ENCODE measurements at regions not wholly inside any gene's neighbourhood (a gene's known extent, or its start where the extent isn't known, plus 50 kb on each side); places are given as distances from the start of the nearest gene placed in this dataset.
A peak's percentile ranks its signal among the peaks of the same experiment; 100 is the strongest.

DNA sequence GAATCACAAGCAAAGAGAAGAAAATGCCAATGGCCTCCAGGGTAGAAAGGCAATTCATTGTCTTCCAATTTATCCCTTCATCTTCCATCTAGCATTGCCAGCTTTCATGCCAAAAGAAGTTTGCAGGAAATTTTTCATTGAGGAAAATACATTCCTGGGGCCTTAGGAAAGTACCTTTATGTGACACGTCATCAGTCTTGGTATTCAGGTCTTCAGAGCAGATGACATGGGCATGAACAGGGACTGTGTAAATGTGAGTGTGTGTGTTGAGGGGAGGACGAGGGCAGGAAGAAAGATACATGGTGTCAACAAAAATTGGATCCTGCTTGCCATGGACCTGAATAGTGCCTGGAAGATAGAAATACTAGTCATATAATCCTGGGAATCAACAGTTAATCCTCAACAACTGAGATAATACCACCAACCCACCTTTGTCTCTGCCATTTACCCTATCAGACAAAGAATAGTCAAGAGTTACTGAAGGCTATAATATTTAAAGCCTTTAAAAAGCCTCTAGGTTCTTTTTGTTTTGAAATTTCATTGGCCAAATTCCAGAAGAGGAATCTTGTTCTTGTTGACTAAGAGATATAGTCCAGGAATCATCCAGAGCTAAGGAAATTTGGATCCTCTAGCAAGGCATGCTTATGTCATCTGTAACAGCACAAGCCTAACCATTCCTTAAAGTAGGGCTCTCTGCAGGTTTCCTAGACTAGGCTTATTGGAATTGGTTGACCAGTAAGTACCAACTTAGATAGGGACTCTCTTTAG is 405.8 kb upstream of the SASH1 start:
- intact Hi-C loops (cut with DNase I), result no loop called here
- Histone ChIP-seq H3K9me3 (ENCODE audit: control insufficient read depth in 2 of 3, insufficient read depth in 1 of 3, low read length in 3 of 3) (no peaks in the 10 kb centered on the region), H3K4me1 (ENCODE audit: control insufficient read depth in 2 of 3, insufficient read depth in 2 of 3, low read depth in 1 of 3, low read length in 3 of 3) (no peaks in the 10 kb centered on the region), H3K27me3 (ENCODE audit: control insufficient read depth, insufficient read depth, low read length) (no peaks in the 10 kb centered on the region), H3K4me3 (ENCODE audit: low read length in 3 of 3) (no peak overlapping the region), H3K27ac (ENCODE audit: low read depth in 2 of 2, low read length in 2 of 2) (no peak overlapping the region), H3K9ac (ENCODE audit: low read length in 3 of 3) (no peak overlapping the region), H3K36me3 (ENCODE audit: control insufficient read depth in 2 of 3, insufficient read depth in 3 of 3, low read length in 3 of 3) (no peaks in the 10 kb centered on the region)
- no peak for FAIRE-seq
- TF ChIP-seq, protein P1, sequence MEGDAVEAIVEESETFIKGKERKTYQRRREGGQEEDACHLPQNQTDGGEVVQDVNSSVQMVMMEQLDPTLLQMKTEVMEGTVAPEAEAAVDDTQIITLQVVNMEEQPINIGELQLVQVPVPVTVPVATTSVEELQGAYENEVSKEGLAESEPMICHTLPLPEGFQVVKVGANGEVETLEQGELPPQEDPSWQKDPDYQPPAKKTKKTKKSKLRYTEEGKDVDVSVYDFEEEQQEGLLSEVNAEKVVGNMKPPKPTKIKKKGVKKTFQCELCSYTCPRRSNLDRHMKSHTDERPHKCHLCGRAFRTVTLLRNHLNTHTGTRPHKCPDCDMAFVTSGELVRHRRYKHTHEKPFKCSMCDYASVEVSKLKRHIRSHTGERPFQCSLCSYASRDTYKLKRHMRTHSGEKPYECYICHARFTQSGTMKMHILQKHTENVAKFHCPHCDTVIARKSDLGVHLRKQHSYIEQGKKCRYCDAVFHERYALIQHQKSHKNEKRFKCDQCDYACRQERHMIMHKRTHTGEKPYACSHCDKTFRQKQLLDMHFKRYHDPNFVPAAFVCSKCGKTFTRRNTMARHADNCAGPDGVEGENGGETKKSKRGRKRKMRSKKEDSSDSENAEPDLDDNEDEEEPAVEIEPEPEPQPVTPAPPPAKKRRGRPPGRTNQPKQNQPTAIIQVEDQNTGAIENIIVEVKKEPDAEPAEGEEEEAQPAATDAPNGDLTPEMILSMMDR (IDR thresholded peaks at IDR 0.05; ENCODE audit: borderline replicate concordance, extremely low read depth, insufficient read depth), result no peak
- no peak for DNase-seq

DNA sequence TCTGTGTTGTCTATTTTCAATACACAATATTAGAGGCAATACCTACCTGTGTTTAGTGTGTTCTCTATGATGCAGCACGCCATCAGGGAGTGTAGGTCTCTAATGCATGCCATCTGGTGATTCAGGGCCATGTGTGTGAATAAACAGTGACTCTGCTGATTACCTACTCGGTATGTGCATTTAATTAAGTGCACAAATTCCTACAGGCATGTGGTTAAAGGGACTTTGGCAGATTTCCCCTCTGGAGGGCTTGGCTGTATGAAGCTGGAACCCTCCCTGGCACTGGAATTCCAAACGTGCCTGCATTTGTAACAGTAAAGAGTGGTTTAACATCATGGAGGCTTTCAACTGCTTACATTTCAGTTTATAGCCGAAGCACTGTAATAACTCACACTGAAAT is 401.5 kb upstream of the SASH1 start:
- intact Hi-C loops (cut with DNase I), result no loop called here
- DNase-seq, result peak in 4 of 5 donors; percentile 39 to 78 (median 51)
- Histone ChIP-seq H3K9ac (ENCODE audit: low read length in 3 of 3) (no peak overlapping the region), H3K9me3 (ENCODE audit: control insufficient read depth in 2 of 3, insufficient read depth in 1 of 3, low read length in 3 of 3) (no peaks in the 10 kb centered on the region), H3K4me3 (ENCODE audit: low read length in 3 of 3) (no peak overlapping the region), H3K4me1 (ENCODE audit: control insufficient read depth in 2 of 3, insufficient read depth in 2 of 3, low read depth in 1 of 3, low read length in 3 of 3) (no peaks in the 10 kb centered on the region), H3K36me3 (ENCODE audit: control insufficient read depth in 2 of 3, insufficient read depth in 3 of 3, low read length in 3 of 3) (no peaks in the 10 kb centered on the region), H3K27me3 (ENCODE audit: control insufficient read depth, insufficient read depth, low read length) (no peaks in the 10 kb centered on the region), H3K27ac (ENCODE audit: low read depth in 2 of 2, low read length in 2 of 2) (no peak overlapping the region)
- TF ChIP-seq, protein P1 (IDR thresholded peaks at IDR 0.05; ENCODE audit: borderline replicate concordance, extremely low read depth, insufficient read depth), result no peak
- FAIRE-seq, result no peak

DNA sequence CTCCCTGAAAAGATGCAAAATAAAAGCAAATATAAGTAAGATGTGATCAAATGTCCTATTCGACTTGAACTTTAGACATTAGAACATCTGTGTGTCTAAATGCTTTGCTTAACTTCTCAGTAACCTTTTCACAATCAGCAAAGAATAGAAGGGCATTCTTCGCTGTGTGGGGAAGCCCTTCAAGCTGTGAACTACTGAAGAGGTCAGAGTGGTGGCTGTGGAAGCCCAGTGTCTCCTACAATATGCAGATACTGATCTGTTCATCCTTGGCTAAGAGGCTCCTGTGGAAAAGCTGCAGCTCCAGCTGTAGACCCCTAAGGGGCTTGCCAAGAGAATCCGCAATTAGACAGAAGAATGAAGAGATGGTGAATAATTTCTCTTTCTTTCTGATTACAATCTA is 400.3 kb upstream of the SASH1 start:
- H3K9ac ChIP-seq (ENCODE audit: low read length in 3 of 3), result no peak overlapping the region
- H3K9me3 ChIP-seq (ENCODE audit: control insufficient read depth in 2 of 3, insufficient read depth in 1 of 3, low read length in 3 of 3), result no peaks in the 10 kb centered on the region
- no peak for DNase-seq
- no peak overlapping the region for H3K4me3 ChIP-seq (ENCODE audit: low read length in 3 of 3)
- no peak for FAIRE-seq
- H3K27me3 ChIP-seq (ENCODE audit: control insufficient read depth, insufficient read depth, low read length), result no peaks in the 10 kb centered on the region
- H3K4me1 ChIP-seq (ENCODE audit: control insufficient read depth in 2 of 3, insufficient read depth in 2 of 3, low read depth in 1 of 3, low read length in 3 of 3), result no peaks in the 10 kb centered on the region
- TF ChIP-seq, protein P1 (IDR thresholded peaks at IDR 0.05; ENCODE audit: borderline replicate concordance, extremely low read depth, insufficient read depth), result no peak
- intact Hi-C loops (cut with DNase I), result no loop called here
- no peaks in the 10 kb centered on the region for H3K36me3 ChIP-seq (ENCODE audit: control insufficient read depth in 2 of 3, insufficient read depth in 3 of 3, low read length in 3 of 3)
- no peak overlapping the region for H3K27ac ChIP-seq (ENCODE audit: low read depth in 2 of 2, low read length in 2 of 2)

DNA sequence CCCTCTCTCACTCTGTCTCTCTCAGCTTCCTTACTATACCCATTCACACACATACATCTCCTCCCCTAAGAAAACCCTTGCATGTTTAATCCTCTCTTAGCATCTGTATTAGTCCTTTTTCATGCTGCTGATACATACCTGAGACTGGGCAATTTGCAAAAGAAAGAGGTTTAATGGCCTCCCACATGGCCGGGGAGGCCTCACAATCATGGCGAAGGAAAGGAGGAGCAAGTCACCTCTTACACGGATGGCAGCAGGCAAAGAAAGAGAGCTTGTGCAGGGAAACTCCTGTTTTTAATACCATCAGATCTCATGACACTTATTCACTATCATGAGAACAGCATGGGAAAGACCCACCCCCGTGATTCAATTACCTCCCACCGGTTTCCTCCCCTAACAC is 398.5 kb upstream of the SASH1 start:
- H3K27me3 ChIP-seq (ENCODE audit: control insufficient read depth, insufficient read depth, low read length), result no peaks in the 10 kb centered on the region
- no peak overlapping the region for H3K9ac ChIP-seq (ENCODE audit: low read length in 3 of 3)
- FAIRE-seq (no peak), DNase-seq (no peak)
- TF ChIP-seq, protein P1 (IDR thresholded peaks at IDR 0.05; ENCODE audit: borderline replicate concordance, extremely low read depth, insufficient read depth), result no peak
- intact Hi-C loops (cut with DNase I), result no loop called here
- no peaks in the 10 kb centered on the region for H3K4me1 ChIP-seq (ENCODE audit: control insufficient read depth in 2 of 3, insufficient read depth in 2 of 3, low read depth in 1 of 3, low read length in 3 of 3)
- no peaks in the 10 kb centered on the region for H3K9me3 ChIP-seq (ENCODE audit: control insufficient read depth in 2 of 3, insufficient read depth in 1 of 3, low read length in 3 of 3)
- no peak overlapping the region for H3K27ac ChIP-seq (ENCODE audit: low read depth in 2 of 2, low read length in 2 of 2)
- H3K36me3 ChIP-seq (ENCODE audit: control insufficient read depth in 2 of 3, insufficient read depth in 3 of 3, low read length in 3 of 3), result no peaks in the 10 kb centered on the region
- H3K4me3 ChIP-seq (ENCODE audit: low read length in 3 of 3), result no peak overlapping the region

All from kidney (tissue), 13 donors.